GM13977 (cell line): ENCODE measurements at regions not wholly inside any gene's neighbourhood (a gene's known extent, or its start where the extent isn't known, plus 50 kb on each side); places are given as distances from the start of the nearest gene placed in this dataset.
"Not testable (repeated sequence)": the region's sequence is repeated elsewhere in the genome, so short reads cannot be mapped to it uniquely, and the experiment has no call there.

Experiments used
- DNase-seq: peaks from one replicate; pipeline ENCODE4 v3.0.0; 2012; ENCODE audit warnings: low spot score
- CTCF ChIP-seq: IDR thresholded peaks from 2 replicates; pipeline ENCODE4 v1.5.1; 2012; ENCODE audit warnings: mild to moderate bottlenecking, control low read depth; ENCODE audit not compliant: insufficient read depth; ENCODE audit errors: extremely low read depth, missing control alignments
- in situ Hi-C: fragments of 300-500 bp; cut with MboI; formaldehyde crosslinking; loops from one replicate; pipeline ENCODE4 v1.12.0; 2022; ENCODE audit warnings: low sequenced_read_pairs, low pct_unique_long_range_greater_than_20kb, mixed read lengths, inconsistent platforms; ENCODE audit not compliant: unreplicated experiment

GRCh38 chr1:166638137-166638536 lies 201.1 kb upstream of the POGK start:
- no peak for DNase-seq
- TF ChIP-seq CTCF: no peak
- in situ Hi-C loops: no loop called here

- DNase-seq, in situ Hi-C loops: not testable (repeated sequence)
These were observed 182.0 kb upstream of the POGK start for GRCh38 chr1:166657228-166657627.

GRCh38 chr1:166666790-166667189 lies 172.5 kb upstream of the POGK start:
- DNase-seq, in situ Hi-C loops: not testable (repeated sequence)

GRCh38 chr1:166667600-166667999 lies 171.7 kb upstream of the POGK start:
- in situ Hi-C loops, DNase-seq: not testable (repeated sequence)

GRCh38 chr1:166671627-166672026 lies 167.6 kb upstream of the POGK start:
- in situ Hi-C loops: no loop called here
- TF ChIP-seq CTCF: no peak
- DNase-seq: no peak

GRCh38 chr1:166673722-166674121 lies 165.6 kb upstream of the POGK start:
- no peak for DNase-seq
- TF ChIP-seq CTCF: no peak
- in situ Hi-C loops: no loop called here

GRCh38 chr1:166675213-166675612 lies 164.1 kb upstream of the POGK start:
- DNase-seq: no peak
- TF ChIP-seq CTCF: no peak
- in situ Hi-C loops: no loop called here

GRCh38 chr1:166676981-166677380 lies 162.3 kb upstream of the POGK start:
- no peak for TF ChIP-seq CTCF
- in situ Hi-C loops: no loop called here
- no peak for DNase-seq
